H1 (cell line): ENCODE measurements at regions not wholly inside any gene's neighbourhood (a gene's known extent, or its start where the extent isn't known, plus 50 kb on each side); places are given as distances from the start of the nearest gene placed in this dataset.

Experiments used
- CTCF ChIA-PET: fragments of 300-600 bp; sonication (Branson Sonifier 250); formaldehyde crosslinking; loops from one replicate; lab custom pipeline; 2021; ENCODE audit not compliant: partially characterized antibody; lab: Charles Lee
- POLR2A ChIA-PET: fragments of 300-600 bp; sonication (Branson Sonifier 250); formaldehyde crosslinking; loops from one replicate; lab custom pipeline; 2021; ENCODE audit warnings: inconsistent platforms; ENCODE audit not compliant: partially characterized antibody; lab: Charles Lee
- DNase-seq, 2 experiments: peaks; one replicate each; pipeline versions ENCODE4 v3.0.0 to v3.0.0-alpha.2; 2010 to 2022; ENCODE audit warnings: low spot score in 2 of 2, low read depth in 1 of 2, mixed read lengths in 1 of 2
- FAIRE-seq: peaks from 2 replicates; lab custom pipeline; 2011; peaks lifted over from hg19 to GRCh38; lab: Jason Lieb, UNC
- H2AFZ ChIP-seq: 2 replicates; pipeline ENCODE4 v1.8.1; 2012; ENCODE audit warnings: low read length, inconsistent platforms
- H2AK5ac ChIP-seq: 2 replicates; pipeline ENCODE4 v1.6.1; 2013; ENCODE audit warnings: low read depth, low read length
- H2BK120ac ChIP-seq: replicated peaks from 2 replicates; pipeline ENCODE3; 2013; ENCODE audit warnings: low read depth, low read length, inconsistent platforms
- H2BK12ac ChIP-seq: 2 replicates; pipeline ENCODE4 v1.6.1; 2013; ENCODE audit warnings: low read depth, low read length
- H2BK15ac ChIP-seq: 2 replicates; pipeline ENCODE4 v1.6.1; 2013; ENCODE audit warnings: low read length
- H2BK20ac ChIP-seq: 2 replicates; pipeline ENCODE4 v1.6.1; 2013; ENCODE audit warnings: low read length
- H2BK5ac ChIP-seq: 2 replicates; pipeline ENCODE4 v1.6.1; 2013; ENCODE audit warnings: low read depth, low read length
- H3K14ac ChIP-seq: 2 replicates; pipeline ENCODE4 v1.6.1; 2013; ENCODE audit warnings: inconsistent platforms; ENCODE audit not compliant: insufficient read length
- H3K18ac ChIP-seq: 2 replicates; pipeline ENCODE4 v1.6.1; 2013; ENCODE audit warnings: low read length; ENCODE audit errors: extremely low read depth
- H3K23ac ChIP-seq: 2 replicates; pipeline ENCODE4 v1.6.1; 2013; ENCODE audit warnings: inconsistent platforms; ENCODE audit not compliant: insufficient read length
- H3K23me2 ChIP-seq: 2 replicates; pipeline ENCODE4 v1.6.1; 2013; ENCODE audit warnings: low read depth, low read length
- H3K27ac ChIP-seq: 2 replicates; pipeline ENCODE4 v1.6.1; 2011; ENCODE audit warnings: low read depth, low read length, inconsistent platforms
- H3K27me3 ChIP-seq, 4 experiments: replicated peaks in 1 of 4; 1 replicate in 1 of 4; 2 replicates in 3 of 4; pipeline versions ENCODE4 v1.6.1 to v1.8.1; 2011 to 2013; ENCODE audit warnings: low read length in 3 of 4, mild to moderate bottlenecking in 3 of 4, inconsistent platforms in 2 of 4, mixed read lengths in 2 of 4, moderate library complexity in 1 of 4; ENCODE audit not compliant: control insufficient read depth in 3 of 4, insufficient read depth in 3 of 4; ENCODE audit errors: extremely low read depth in 1 of 4
- H3K36me3 ChIP-seq, 4 experiments: 2 replicates each; pipeline versions ENCODE4 v1.6.1 to v1.8.1; 2011 to 2013; ENCODE audit warnings: mild to moderate bottlenecking in 4 of 4, low read length in 3 of 4, moderate library complexity in 2 of 4, control low read depth in 1 of 4, inconsistent platforms in 1 of 4; ENCODE audit not compliant: insufficient read depth in 4 of 4, control insufficient read depth in 2 of 4
- H3K4ac ChIP-seq: replicated peaks from 2 replicates; pipeline ENCODE3; 2013; ENCODE audit warnings: low read length, low read depth, mixed read lengths, inconsistent platforms; ENCODE audit not compliant: insufficient read length
- H3K4me1 ChIP-seq, 4 experiments: replicated peaks in 1 of 4; 1 replicate in 1 of 4; 2 replicates in 3 of 4; pipeline versions ENCODE4 v1.6.1 to v1.8.1; 2011 to 2013; ENCODE audit warnings: low read length in 3 of 4, inconsistent platforms in 2 of 4, mixed read lengths in 1 of 4; ENCODE audit not compliant: insufficient read depth in 4 of 4, control insufficient read depth in 3 of 4
- H3K4me2 ChIP-seq, 2 experiments: 2 replicates each; pipeline versions ENCODE4 v1.6.1 to v1.8.1; 2011 to 2013; ENCODE audit warnings: low read depth in 2 of 2, low read length in 2 of 2, control low read depth in 1 of 2, inconsistent platforms in 1 of 2, mild to moderate bottlenecking in 1 of 2; ENCODE audit not compliant: insufficient read depth in 1 of 2
- H3K4me3 ChIP-seq, 4 experiments: fragments of 200-600, 300-600 bp in 1 of 4; sonication (generic), shearing (Covaris generic), sonication (Bioruptor Twin) in 1 of 4; 2 replicates each; pipeline versions ENCODE4 v1.5.1 to v1.8.1; 2011 to 2016; ENCODE audit warnings: low read length in 4 of 4, low read depth in 3 of 4, control low read depth in 2 of 4, inconsistent platforms in 2 of 4, mild to moderate bottlenecking in 2 of 4, mixed read lengths in 1 of 4, moderate library complexity in 1 of 4; ENCODE audit not compliant: insufficient read depth in 2 of 4; ENCODE audit errors: extremely low read depth in 1 of 4
- H3K56ac ChIP-seq: replicated peaks from 2 replicates; pipeline ENCODE3; 2013; ENCODE audit warnings: low read depth, mild to moderate bottlenecking, mixed read lengths, low read length, inconsistent platforms; ENCODE audit not compliant: insufficient read length
- H3K79me1 ChIP-seq: 2 replicates; pipeline ENCODE4 v1.6.1; 2013; ENCODE audit warnings: low read depth, low read length, control low read depth
- H3K79me2 ChIP-seq, 2 experiments: 2 replicates each; pipeline versions ENCODE4 v1.6.1 to v1.8.1; 2012 to 2013; ENCODE audit warnings: low read length in 2 of 2, mild to moderate bottlenecking in 2 of 2, inconsistent platforms in 1 of 2; ENCODE audit not compliant: insufficient read depth in 2 of 2, control insufficient read depth in 1 of 2
- H3K9ac ChIP-seq, 4 experiments: replicated peaks in 1 of 4; 1 replicate in 1 of 4; 2 replicates in 3 of 4; pipeline versions ENCODE4 v1.6.1 to v1.8.1; 2011 to 2013; ENCODE audit warnings: low read depth in 3 of 4, low read length in 3 of 4, control low read depth in 2 of 4, mild to moderate bottlenecking in 2 of 4, moderate library complexity in 2 of 4, inconsistent platforms in 1 of 4; ENCODE audit errors: extremely low read depth in 1 of 4
- H3K9me3 ChIP-seq, 2 experiments: 2 replicates each; pipeline versions ENCODE4 v1.6.1 to v1.8.1; 2012 to 2013; ENCODE audit warnings: mild to moderate bottlenecking in 2 of 2, moderate library complexity in 2 of 2, control low read depth in 1 of 2, inconsistent platforms in 1 of 2, low read depth in 1 of 2, low read length in 1 of 2, mixed read lengths in 1 of 2; ENCODE audit not compliant: insufficient read depth in 2 of 2
- H4K20me1 ChIP-seq, 2 experiments: replicated peaks in 1 of 2; 2 replicates each; pipeline versions ENCODE3 to v1.8.1; 2011 to 2013; ENCODE audit warnings: inconsistent platforms in 2 of 2, low read length in 2 of 2, mild to moderate bottlenecking in 1 of 2; ENCODE audit not compliant: insufficient read depth in 2 of 2, control insufficient read depth in 1 of 2
- H4K5ac ChIP-seq: 2 replicates; pipeline ENCODE4 v1.6.1; 2013; ENCODE audit warnings: low read length, low read depth, mixed read lengths, inconsistent platforms; ENCODE audit not compliant: insufficient read length
- H4K8ac ChIP-seq: 2 replicates; pipeline ENCODE4 v1.8.0; 2013; ENCODE audit warnings: mild to moderate bottlenecking, moderate library complexity, low read length, inconsistent platforms; ENCODE audit not compliant: insufficient read depth; ENCODE audit errors: extremely low read depth
- H4K91ac ChIP-seq: replicated peaks from 2 replicates; pipeline ENCODE3; 2013; ENCODE audit warnings: low read length, mixed read lengths, inconsistent platforms; ENCODE audit not compliant: insufficient read length
- KDM5A ChIP-seq: fragments of 200-600 bp; IDR thresholded peaks from 2 replicates; pipeline ENCODE4 v1.7.1; 2012; ENCODE audit warnings: mild to moderate bottlenecking, low read length, inconsistent platforms, mixed read lengths
- PHF8 ChIP-seq: fragments of 200-600 bp; sonication (generic); conservative IDR thresholded peaks from 2 replicates; pipeline ENCODE4 v1.7.1; 2012; ENCODE audit warnings: low read depth, mild to moderate bottlenecking, inconsistent platforms, low read length, moderate library complexity
- RAD21 ChIP-seq, 2 experiments: IDR thresholded peaks in 1 of 2; conservative IDR thresholded peaks in 1 of 2; 2 replicates each; pipeline ENCODE4 v1.6.1; 2011; ENCODE audit warnings: low read depth in 2 of 2, low read length in 2 of 2, improper control_type of control experiment in 1 of 2, inconsistent platforms in 1 of 2, mild to moderate bottlenecking in 1 of 2, moderate library complexity in 1 of 2
- SP1 ChIP-seq: IDR thresholded peaks from 2 replicates; pipeline ENCODE4 v1.6.1; 2011; ENCODE audit warnings: low read depth, low read length
- WGBS, 2 experiments: shearing (Covaris generic) in 1 of 2; methylation state at CpG; one replicate each; pipeline versions ENCODE4 v1.1.6 to v1.1.7; 2013 to 2015; ENCODE audit warnings: low lambda C conversion rate in 2 of 2, mixed read lengths in 2 of 2, inconsistent platforms in 1 of 2, low coverage in 1 of 2, missing lambda C conversion rate in 1 of 2; ENCODE audit not compliant: insufficient replicate concordance in 2 of 2, insufficient coverage in 1 of 2, insufficient read length in 1 of 2; ENCODE audit errors: extremely low coverage in 1 of 2, missing lambda C conversion rate in 1 of 2; 5-methylcytosine and 5-hydroxymethylcytosine counted together
- TF ChIP-seq, protein P1 (sequence below), 3 experiments: IDR thresholded peaks; 1 replicate in 2 of 3; 2 replicates in 1 of 3; pipeline versions ENCODE4 v1.5.1 to v1.6.1; 2011; ENCODE audit warnings: low read length in 3 of 3, mild to moderate bottlenecking in 3 of 3, inconsistent platforms in 2 of 3, low read depth in 1 of 3, moderate library complexity in 1 of 3; ENCODE audit not compliant: insufficient read depth in 1 of 3; ENCODE audit errors: control extremely low read depth in 1 of 3

DNA sequence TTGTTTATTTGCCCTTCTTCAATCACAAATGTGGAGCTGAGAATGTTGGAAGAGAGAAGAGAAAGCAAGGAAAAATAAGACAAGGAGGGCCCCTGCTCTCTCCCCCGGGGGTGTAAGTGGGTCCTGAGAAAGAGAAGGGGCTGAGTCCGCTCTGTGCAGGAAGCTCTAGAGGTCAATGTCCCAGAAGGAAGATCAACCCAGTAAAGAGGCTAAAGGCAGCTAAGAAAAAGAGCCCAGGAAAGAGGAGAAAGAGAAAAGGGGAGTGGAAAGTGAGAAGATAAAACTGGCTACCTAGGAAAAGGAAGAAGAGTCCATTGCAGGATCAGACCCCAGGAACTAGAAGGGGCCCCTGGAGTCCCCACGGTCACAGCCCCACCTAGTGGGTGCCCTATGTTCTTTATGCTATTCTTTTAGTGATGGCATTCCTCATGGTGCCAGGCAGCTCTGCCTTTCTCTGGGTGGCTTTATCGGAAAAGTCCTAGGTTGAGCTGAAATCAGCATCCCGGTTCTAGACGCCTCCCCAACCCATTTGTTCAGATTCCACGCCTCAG, 583.4 kb downstream of the ACTL7B start:
- peak in 1 of 2 experiments; percentile 55 for DNase-seq
- H3K9ac ChIP-seq, result no peak overlapping the region
- H2AFZ ChIP-seq, result peak overlapping the region; percentile 58; the same call in 1 of the 2 replicates
- 77% methylated on average over 6 of the region's 7 CpGs; no CpG with 5 or more reads in 1 of the 2 experiments for WGBS, 2 experiments
- 0 out of 4 replicates have a peak overlapping the region, but pooled peaks of 1 of the 2 experiments have one; percentile 14 for H3K4me2 ChIP-seq
- H2BK20ac ChIP-seq, result no peak overlapping the region
- FAIRE-seq, result no peak
- H3K23me2 ChIP-seq, result no peaks in the 10 kb centered on the region
- peaks cover 5 to 12% (median 7%) of the 10 kb centered on the region in 4 experiments; a peak in 5 of 7 replicates for H3K4me1 ChIP-seq
- H3K9me3 ChIP-seq, result no peaks in the 10 kb centered on the region
- H3K79me2 ChIP-seq, result no peaks in the 10 kb centered on the region
- TF ChIP-seq SP1, result no peak
- TF ChIP-seq, protein P1, sequence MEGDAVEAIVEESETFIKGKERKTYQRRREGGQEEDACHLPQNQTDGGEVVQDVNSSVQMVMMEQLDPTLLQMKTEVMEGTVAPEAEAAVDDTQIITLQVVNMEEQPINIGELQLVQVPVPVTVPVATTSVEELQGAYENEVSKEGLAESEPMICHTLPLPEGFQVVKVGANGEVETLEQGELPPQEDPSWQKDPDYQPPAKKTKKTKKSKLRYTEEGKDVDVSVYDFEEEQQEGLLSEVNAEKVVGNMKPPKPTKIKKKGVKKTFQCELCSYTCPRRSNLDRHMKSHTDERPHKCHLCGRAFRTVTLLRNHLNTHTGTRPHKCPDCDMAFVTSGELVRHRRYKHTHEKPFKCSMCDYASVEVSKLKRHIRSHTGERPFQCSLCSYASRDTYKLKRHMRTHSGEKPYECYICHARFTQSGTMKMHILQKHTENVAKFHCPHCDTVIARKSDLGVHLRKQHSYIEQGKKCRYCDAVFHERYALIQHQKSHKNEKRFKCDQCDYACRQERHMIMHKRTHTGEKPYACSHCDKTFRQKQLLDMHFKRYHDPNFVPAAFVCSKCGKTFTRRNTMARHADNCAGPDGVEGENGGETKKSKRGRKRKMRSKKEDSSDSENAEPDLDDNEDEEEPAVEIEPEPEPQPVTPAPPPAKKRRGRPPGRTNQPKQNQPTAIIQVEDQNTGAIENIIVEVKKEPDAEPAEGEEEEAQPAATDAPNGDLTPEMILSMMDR (IDR thresholded peaks at IDR 0.05; ENCODE audit: control extremely low read depth in 1 of 3, insufficient read depth in 1 of 3, low read depth in 1 of 3, low read length in 3 of 3), result peak; percentile 37 to 58 (median 44)
- no peak for TF ChIP-seq PHF8
- TF ChIP-seq RAD21 (IDR thresholded peaks at IDR 0.05 in 1 of 2, conservative IDR thresholded peaks at IDR 0.05 in 1 of 2; ENCODE audit: low read depth in 2 of 2, low read length in 2 of 2), result peak; percentile 75 to 81
- no peak for TF ChIP-seq KDM5A
- no peak overlapping the region for H4K91ac ChIP-seq
- POLR2A ChIA-PET, result interaction anchor here (1.7 kb wide), 1 partner anchor 400 kb away, joined by 4 read pairs; no protein-coding TSS in a partner anchor
- H2AK5ac ChIP-seq, result no peak overlapping the region
- H4K5ac ChIP-seq, result no peak overlapping the region
- no peak overlapping the region for H3K56ac ChIP-seq
- H3K4ac ChIP-seq, result no peak overlapping the region
- H3K79me1 ChIP-seq, result no peaks in the 10 kb centered on the region
- no peaks in the 10 kb centered on the region for H3K36me3 ChIP-seq
- H2BK5ac ChIP-seq, result no peak overlapping the region
- H3K27ac ChIP-seq, result no peak overlapping the region
- H3K14ac ChIP-seq, result no peak overlapping the region
- H3K4me3 ChIP-seq, result no peak overlapping the region
- no peaks in the 10 kb centered on the region for H4K20me1 ChIP-seq
- no peak overlapping the region for H2BK120ac ChIP-seq
- no peak overlapping the region for H2BK12ac ChIP-seq
- H3K27me3 ChIP-seq, result no peaks in the 10 kb centered on the region
- CTCF ChIA-PET, result interaction anchor here (0.6 to 3.0 kb wide), 26 partner anchors 10 to 847 kb away, joined by 3 to 12 read pairs (median 4); no protein-coding TSS in a partner anchor
- H2BK15ac ChIP-seq, result no peak overlapping the region
- H3K18ac ChIP-seq, result 0 out of 2 replicates have a peak overlapping the region, but pooled peaks have one; percentile 42
- H3K23ac ChIP-seq, result no peak overlapping the region
- no peak overlapping the region for H4K8ac ChIP-seq
